HG03520 (cell line): ENCODE measurements at regions not wholly inside any gene's neighbourhood (a gene's known extent, or its start where the extent isn't known, plus 50 kb on each side); places are given as distances from the start of the nearest gene placed in this dataset.
A peak's percentile ranks its signal among the peaks of the same experiment; 100 is the strongest.
"Not testable (repeated sequence)": the region's sequence is repeated elsewhere in the genome, so short reads cannot be mapped to it uniquely, and the experiment has no call there.

ENCODE experiments used
- ATAC-seq: cut with Tn5 transposase; IDR thresholded peaks from one replicate; pipeline ENCODE4 v1.9.1; 2021; ENCODE audit warnings: mild to moderate bottlenecking, moderate library complexity; ENCODE audit not compliant: unreplicated experiment

- no peak for ATAC-seq
Measured at GRCh38 chr4:141290771-141291170, 70.1 kb downstream of the ZNF330 start.

GRCh38 chr4:141294306-141294705, 73.6 kb downstream of the ZNF330 start:
- no peak for ATAC-seq

- no peak for ATAC-seq
Measured at GRCh38 chr4:141301216-141301615, 80.5 kb downstream of the ZNF330 start.

GRCh38 chr4:141302924-141303323, 82.2 kb downstream of the ZNF330 start:
- no peak for ATAC-seq

GRCh38 chr4:141304346-141304745, 83.7 kb downstream of the ZNF330 start:
- ATAC-seq: no peak

- ATAC-seq: no peak
Measured at GRCh38 chr4:141306331-141306730, 85.6 kb downstream of the ZNF330 start.

GRCh38 chr4:141307241-141307689, 86.6 kb downstream of the ZNF330 start:
- peak; percentile 99 for ATAC-seq

- ATAC-seq: no peak
Measured at GRCh38 chr4:141309874-141310273, 89.2 kb downstream of the ZNF330 start.

GRCh38 chr4:141311246-141312204, 90.8 kb downstream of the ZNF330 start:
- no peak for ATAC-seq

- no peak for ATAC-seq
Measured at GRCh38 chr4:141314627-141315026, 93.9 kb downstream of the ZNF330 start.

- ATAC-seq: no peak
Measured at GRCh38 chr4:141328560-141329173, 108.0 kb downstream of the ZNF330 start.

GRCh38 chr4:141329174-141329569, 108.5 kb downstream of the ZNF330 start:
- no peak for ATAC-seq

GRCh38 chr4:141330616-141331015, 109.9 kb downstream of the ZNF330 start:
- no peak for ATAC-seq

- ATAC-seq: no peak
Measured at GRCh38 chr4:141331534-141332358, 111.1 kb downstream of the ZNF330 start.

- ATAC-seq: not testable (repeated sequence)
Measured at GRCh38 chr4:141332359-141333181, 111.9 kb downstream of the ZNF330 start.

- ATAC-seq: not testable (repeated sequence)
Measured at GRCh38 chr4:141333456-141334230, 112.9 kb downstream of the ZNF330 start.

- ATAC-seq: no peak
Measured at GRCh38 chr4:141335166-141335565, 114.5 kb downstream of the ZNF330 start.

GRCh38 chr4:141338238-141338637, 117.5 kb downstream of the ZNF330 start:
- ATAC-seq: no peak

- no peak for ATAC-seq
Measured at GRCh38 chr4:141339391-141339790, 118.7 kb downstream of the ZNF330 start.

- ATAC-seq: no peak
Measured at GRCh38 chr4:141339966-141340365, 119.3 kb downstream of the ZNF330 start.
